ENCODE measurements at regions not wholly inside any gene's neighbourhood (a gene's known extent, or its start where the extent isn't known, plus 50 kb on each side); places are given as distances from the start of the nearest gene placed in this dataset.

GRCh38 chr11:92533657-92534335, 309.2 kb downstream of the FAT3 start:
- no peak overlapping the region for H3K4me3 ChIP-seq (replicated peaks; ENCODE audit: low read depth, low read length)
- TF ChIP-seq CTCF (IDR thresholded peaks at IDR 0.05; ENCODE audit: insufficient read depth, low read length, poor library complexity, severe bottlenecking) = no peak
- H3K27me3 ChIP-seq (replicated peaks; ENCODE audit: control insufficient read depth, insufficient read depth, low read length) = no peaks in the 10 kb centered on the region; the same call in 1 of the 2 replicates
- H3K36me3 ChIP-seq (ENCODE audit: control insufficient read depth, insufficient read depth, low read length) = no peaks in the 10 kb centered on the region
- no peak for DNase-seq (ENCODE audit: extremely low read depth, insufficient read length)

- Histone ChIP-seq H3K27me3 (replicated peaks; ENCODE audit: control insufficient read depth, insufficient read depth, low read length) (no peaks in the 10 kb centered on the region), H3K36me3 (ENCODE audit: control insufficient read depth, insufficient read depth, low read length) (no peaks in the 10 kb centered on the region), H3K4me3 (replicated peaks; ENCODE audit: low read depth, low read length) (no peak overlapping the region)
- no peak for TF ChIP-seq CTCF (IDR thresholded peaks at IDR 0.05; ENCODE audit: insufficient read depth, low read length, poor library complexity, severe bottlenecking)
- no peak for DNase-seq (ENCODE audit: extremely low read depth, insufficient read length)
These were observed 312.3 kb downstream of the FAT3 start for GRCh38 chr11:92536883-92537282.

GRCh38 chr11:92540096-92540495, 315.5 kb downstream of the FAT3 start:
- no peak overlapping the region for H3K4me3 ChIP-seq (replicated peaks; ENCODE audit: low read depth, low read length)
- no peak for TF ChIP-seq CTCF (IDR thresholded peaks at IDR 0.05; ENCODE audit: insufficient read depth, low read length, poor library complexity, severe bottlenecking)

GRCh38 chr11:92545906-92546471, 321.4 kb downstream of the FAT3 start:
- H3K4me3 ChIP-seq (replicated peaks; ENCODE audit: low read depth, low read length) = no peak overlapping the region
- no peaks in the 10 kb centered on the region for H3K36me3 ChIP-seq (ENCODE audit: control insufficient read depth, insufficient read depth, low read length)
- no peak for DNase-seq (ENCODE audit: extremely low read depth, insufficient read length)
- no peak for TF ChIP-seq CTCF (IDR thresholded peaks at IDR 0.05; ENCODE audit: insufficient read depth, low read length, poor library complexity, severe bottlenecking)
- no peaks in the 10 kb centered on the region for H3K27me3 ChIP-seq (replicated peaks; ENCODE audit: control insufficient read depth, insufficient read depth, low read length)

More at GRCh38 chr11:92540096-92540495, 315.5 kb downstream of the FAT3 start:
- Histone ChIP-seq H3K27me3 (replicated peaks; ENCODE audit: control insufficient read depth, insufficient read depth, low read length) (no peaks in the 10 kb centered on the region), H3K36me3 (ENCODE audit: control insufficient read depth, insufficient read depth, low read length) (no peaks in the 10 kb centered on the region)
- DNase-seq (ENCODE audit: extremely low read depth, insufficient read length) = no peak

GRCh38 chr11:92546603-92547002, 322.0 kb downstream of the FAT3 start:
- TF ChIP-seq CTCF (IDR thresholded peaks at IDR 0.05; ENCODE audit: insufficient read depth, low read length, poor library complexity, severe bottlenecking) = no peak
- Histone ChIP-seq H3K4me3 (replicated peaks; ENCODE audit: low read depth, low read length) (no peak overlapping the region), H3K36me3 (ENCODE audit: control insufficient read depth, insufficient read depth, low read length) (no peaks in the 10 kb centered on the region), H3K27me3 (replicated peaks; ENCODE audit: control insufficient read depth, insufficient read depth, low read length) (no peaks in the 10 kb centered on the region)
- DNase-seq (ENCODE audit: extremely low read depth, insufficient read length) = no peak
